HG03442 (cell line): ENCODE measurements at regions not wholly inside any gene's neighbourhood (a gene's known extent, or its start where the extent isn't known, plus 50 kb on each side); places are given as distances from the start of the nearest gene placed in this dataset.

Experiments
- ATAC-seq: cut with Tn5 transposase; IDR thresholded peaks from one replicate; pipeline ENCODE4 v1.9.1; 2021; ENCODE audit warnings: mild to moderate bottlenecking, moderate library complexity; ENCODE audit not compliant: unreplicated experiment

GRCh38 chr4:171202908-171203307 is 610.3 kb upstream of the GALNTL6 start:
- ATAC-seq = no peak

DNA sequence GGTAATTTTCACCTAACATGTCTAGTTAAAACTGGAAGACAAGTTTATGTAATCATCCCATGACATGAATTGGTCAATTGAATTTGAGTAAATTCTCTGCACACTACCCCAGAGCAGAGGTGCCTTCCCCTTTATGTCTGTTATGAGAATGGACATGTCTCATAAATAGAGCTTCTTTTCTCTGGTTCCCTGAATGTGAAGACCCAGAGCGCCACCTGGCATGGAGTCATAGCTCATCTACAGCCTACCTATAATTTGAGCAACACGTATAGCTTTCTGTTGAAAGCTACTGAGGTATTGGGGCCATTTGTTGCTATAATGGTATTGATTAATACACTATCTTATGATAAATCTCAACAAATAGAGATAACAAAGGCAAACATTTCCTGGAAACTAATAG is 626.5 kb upstream of the GALNTL6 start:
- ATAC-seq = no peak

DNA sequence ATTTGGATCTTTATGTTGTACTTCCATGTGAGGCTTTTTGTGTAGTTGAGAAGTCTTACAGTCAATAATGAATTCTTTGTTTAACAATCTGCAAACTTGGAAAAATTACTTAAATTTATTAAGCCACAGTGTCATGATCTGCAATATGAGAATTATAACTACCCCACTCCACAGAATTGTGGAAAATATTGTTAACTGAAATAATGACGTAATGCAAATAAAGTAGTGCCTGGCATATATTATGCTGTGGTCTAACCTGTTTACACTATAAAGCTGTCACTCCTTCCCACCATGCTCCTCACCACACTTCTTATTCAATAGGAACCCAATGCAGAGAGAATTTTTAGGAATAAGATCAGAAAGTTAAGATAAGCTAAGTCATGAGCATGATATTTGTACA is 632.1 kb upstream of the GALNTL6 start:
- ATAC-seq = no peak

DNA sequence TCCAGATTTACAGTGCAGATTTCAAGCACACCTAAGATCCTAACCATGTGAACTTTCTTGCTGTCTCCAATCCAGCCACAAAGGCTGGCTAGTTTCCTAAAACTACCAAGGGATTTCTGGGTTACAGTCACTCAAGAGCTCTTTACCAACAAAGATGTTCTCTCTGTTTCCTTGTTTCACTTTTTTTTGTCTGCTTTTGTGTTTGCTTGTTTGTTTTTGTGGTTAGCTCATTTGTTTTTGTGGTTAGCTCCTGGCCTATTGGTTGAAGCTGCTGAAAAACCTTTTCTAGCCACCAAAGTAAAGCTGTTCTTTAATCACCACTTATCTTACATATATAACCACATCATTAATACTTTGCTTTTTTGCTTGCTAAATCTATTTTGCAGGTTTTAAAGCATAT is 642.5 kb upstream of the GALNTL6 start:
- ATAC-seq = no peak

DNA sequence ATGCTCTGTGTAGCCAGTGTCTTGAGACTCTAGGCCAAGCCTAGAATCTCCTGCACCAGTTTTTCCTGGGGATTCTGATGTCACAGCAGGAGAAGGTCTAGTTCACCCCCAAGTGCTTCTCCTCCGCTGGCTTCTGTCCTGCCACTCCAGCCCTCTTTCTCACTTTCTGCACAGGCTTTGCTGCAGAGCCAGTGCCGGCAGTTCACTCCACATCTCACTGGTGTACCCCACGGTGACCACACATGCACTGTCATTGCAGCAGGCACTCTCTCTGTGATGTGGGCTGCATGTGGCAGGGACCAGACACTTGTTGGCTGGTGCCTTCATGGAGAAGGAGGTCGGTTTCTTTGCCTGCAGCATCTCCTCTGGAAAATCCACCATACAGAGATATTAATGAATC is 643.8 kb upstream of the GALNTL6 start:
- ATAC-seq = no peak

DNA sequence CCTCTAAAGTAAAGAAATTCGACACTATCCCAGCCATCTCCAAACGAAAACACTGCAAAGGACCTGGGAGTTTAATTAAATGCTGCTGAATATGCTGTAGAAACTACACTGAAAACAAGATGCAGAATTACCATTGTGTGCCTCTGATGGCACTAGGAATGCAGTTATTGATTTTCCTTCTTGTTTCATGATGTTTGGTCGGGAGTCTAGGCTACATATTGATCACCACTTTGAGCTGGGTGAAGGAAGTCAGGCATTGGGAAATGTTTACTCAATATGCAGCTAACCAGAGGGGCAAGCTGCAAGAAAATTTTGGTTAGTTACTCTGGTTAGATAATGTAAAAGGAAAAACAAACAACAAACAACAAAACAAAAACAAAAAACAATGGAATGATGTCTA is 650.7 kb upstream of the GALNTL6 start:
- no peak for ATAC-seq

- no peak for ATAC-seq
Measured at GRCh38 chr4:171157462-171158082, 655.6 kb upstream of the GALNTL6 start.

DNA sequence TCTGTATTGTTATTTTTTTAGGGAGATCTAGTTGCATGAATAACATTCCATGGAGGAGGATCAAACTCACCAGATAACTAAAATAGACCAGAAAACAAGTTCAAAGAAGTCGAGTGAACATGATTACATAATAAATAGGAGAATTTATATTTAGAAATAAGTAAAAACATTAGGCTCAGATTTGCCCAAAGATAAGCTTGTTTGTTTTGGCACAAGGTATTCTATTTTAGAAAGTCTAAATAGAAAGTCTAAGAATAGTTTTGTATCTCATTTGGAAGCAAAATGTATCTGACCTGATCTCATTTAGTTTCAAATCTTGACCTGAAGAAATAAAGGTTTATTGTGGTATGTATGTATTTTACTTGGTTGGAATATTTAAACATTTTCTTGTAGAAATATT is 670.6 kb upstream of the GALNTL6 start:
- ATAC-seq = no peak

GRCh38 chr4:171142045-171142444 is 671.2 kb upstream of the GALNTL6 start:
- no peak for ATAC-seq

DNA sequence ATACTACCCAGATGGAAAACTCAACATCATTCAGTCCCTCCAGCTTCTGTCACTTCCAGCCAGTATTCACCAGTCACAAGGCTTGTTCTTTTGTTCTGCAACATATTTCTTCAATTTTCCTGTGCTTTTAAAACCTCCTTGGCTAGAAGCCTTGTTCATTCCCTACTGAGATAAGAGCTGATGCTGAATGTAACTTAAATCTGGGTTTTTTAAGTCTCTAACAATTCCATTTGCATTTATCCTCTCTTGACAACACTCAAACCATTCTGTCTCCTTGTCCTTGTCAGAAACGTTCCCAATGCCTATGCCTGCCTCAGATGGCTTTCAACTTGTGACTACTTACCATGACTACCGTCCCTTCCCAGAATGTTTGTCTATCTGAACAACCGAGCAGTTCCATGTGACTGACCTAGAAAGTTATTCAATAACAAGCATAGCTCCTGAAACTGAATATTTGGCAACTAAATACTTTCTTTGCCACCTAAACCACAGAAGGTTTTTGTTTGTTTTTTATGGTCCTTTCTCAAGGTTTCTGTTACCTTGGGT is 682.9 kb upstream of the GALNTL6 start:
- no peak for ATAC-seq

DNA sequence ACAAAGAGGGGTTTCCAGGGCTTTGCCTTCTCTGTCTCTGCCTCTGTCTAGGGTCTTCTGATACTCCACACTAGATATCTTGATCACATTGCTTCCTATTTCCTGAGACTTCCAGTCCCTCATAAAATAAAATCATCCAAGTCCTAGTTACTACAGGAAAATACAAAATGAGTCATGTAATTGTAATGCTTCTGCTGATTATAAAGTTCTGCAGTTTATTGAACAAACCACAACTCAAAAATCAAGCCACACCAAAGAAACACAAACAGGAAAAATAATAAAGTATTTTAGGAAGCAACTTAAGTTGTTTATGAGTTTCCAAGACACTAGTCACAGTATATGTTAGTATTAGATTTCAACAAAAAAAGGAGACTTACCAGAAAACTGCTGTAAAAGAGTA is 695.1 kb upstream of the GALNTL6 start:
- no peak for ATAC-seq

- no peak for ATAC-seq
Measured at GRCh38 chr4:171117457-171117856, 695.7 kb upstream of the GALNTL6 start.

DNA sequence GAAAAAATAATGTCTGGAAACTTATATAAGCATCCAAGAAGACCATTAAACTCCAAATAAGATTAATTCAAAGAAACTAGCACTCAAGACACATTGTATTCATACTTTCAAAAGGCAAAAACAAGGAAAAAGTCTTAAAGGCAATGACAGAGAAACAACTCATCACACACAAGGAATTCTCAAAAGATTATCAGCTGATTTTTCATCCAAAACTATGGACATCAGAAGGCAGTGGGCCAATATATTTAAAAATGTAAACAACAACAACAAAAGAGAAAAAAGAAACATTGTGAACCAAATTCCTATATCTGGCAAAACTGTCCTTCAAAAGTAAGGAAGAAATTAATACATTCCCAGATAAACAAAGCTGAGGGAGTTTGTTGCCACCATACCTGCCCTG is 711.4 kb upstream of the GALNTL6 start:
- ATAC-seq = no peak

DNA sequence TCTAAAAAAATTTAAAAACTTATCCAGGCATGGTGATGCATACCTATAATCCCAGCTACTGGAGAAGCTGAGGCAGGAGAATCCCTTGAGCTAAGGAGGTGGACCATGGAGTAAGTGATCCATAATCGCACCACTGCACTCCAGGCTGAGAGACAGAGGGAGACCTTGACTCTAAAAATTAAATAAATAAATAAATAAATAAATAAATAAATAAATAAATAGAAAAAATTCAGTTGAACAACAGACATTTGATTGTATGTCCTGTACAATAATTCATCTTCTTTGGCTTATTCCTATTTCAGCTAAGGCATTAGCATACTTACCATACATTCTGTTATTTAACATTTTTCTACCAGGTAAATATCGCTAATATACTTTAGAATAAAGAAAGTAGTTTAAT is 726.1 kb upstream of the GALNTL6 start:
- no peak for ATAC-seq

- ATAC-seq = no peak
Measured at GRCh38 chr4:171067422-171067821, 745.8 kb upstream of the GALNTL6 start.

GRCh38 chr4:171049380-171049779 is 763.8 kb upstream of the GALNTL6 start:
- ATAC-seq = no peak

GRCh38 chr4:171042989-171043524 is 770.1 kb upstream of the GALNTL6 start:
- ATAC-seq = no peak

- ATAC-seq = no peak
Measured at GRCh38 chr4:171035909-171036308, 777.3 kb upstream of the GALNTL6 start.

- no peak for ATAC-seq
Measured at GRCh38 chr4:171031338-171031737, 781.9 kb upstream of the GALNTL6 start.

- ATAC-seq = no peak
Measured at GRCh38 chr4:171025776-171026175, 787.4 kb upstream of the GALNTL6 start.

GRCh38 chr4:171025343-171025742 is 787.9 kb upstream of the GALNTL6 start:
- ATAC-seq = no peak

- ATAC-seq = no peak
Measured at GRCh38 chr4:171024720-171025303, 788.4 kb upstream of the GALNTL6 start.

GRCh38 chr4:171022824-171023230 is 790.4 kb upstream of the GALNTL6 start:
- no peak for ATAC-seq
